ENCODE measurements at regions not wholly inside any gene's neighbourhood (a gene's known extent, or its start where the extent isn't known, plus 50 kb on each side); places are given as distances from the start of the nearest gene placed in this dataset.

DNA sequence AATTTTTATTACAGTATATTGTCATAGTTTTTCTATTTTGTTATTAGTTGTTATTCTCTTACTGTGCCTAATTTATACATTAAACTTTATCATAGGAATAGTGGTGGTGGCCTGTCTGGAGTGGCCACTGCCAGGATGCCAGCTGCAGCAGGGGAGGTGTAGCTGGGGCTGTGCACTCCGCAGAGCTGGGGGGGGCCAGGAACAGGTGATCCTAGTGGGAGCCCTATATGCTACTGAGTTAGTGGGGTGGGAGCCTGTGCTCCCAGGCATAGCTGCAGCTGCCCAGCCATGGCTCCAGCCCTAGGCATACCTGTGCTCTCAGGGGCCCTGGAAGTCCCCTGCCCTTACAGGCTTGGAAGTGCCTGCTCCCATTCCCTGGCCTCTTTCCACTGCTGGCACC, 638.1 kb upstream of the KCNMB2 start:
- no peak for DNase-seq
- no peak overlapping the region for H3K27ac ChIP-seq
- H3K4me3 ChIP-seq: no peak overlapping the region
- H3K27me3 ChIP-seq: no peaks in the 10 kb centered on the region
- peaks cover 3 to 4% of the 10 kb centered on the region in 2 donors for H3K4me1 ChIP-seq
- intact Hi-C loops (cut with DNase I): no loop called here
- H3K9me3 ChIP-seq: peaks cover 0 to 33% of the 10 kb centered on the region in 2 donors
- no peaks in the 10 kb centered on the region for H3K36me3 ChIP-seq
- TF ChIP-seq, protein P1, sequence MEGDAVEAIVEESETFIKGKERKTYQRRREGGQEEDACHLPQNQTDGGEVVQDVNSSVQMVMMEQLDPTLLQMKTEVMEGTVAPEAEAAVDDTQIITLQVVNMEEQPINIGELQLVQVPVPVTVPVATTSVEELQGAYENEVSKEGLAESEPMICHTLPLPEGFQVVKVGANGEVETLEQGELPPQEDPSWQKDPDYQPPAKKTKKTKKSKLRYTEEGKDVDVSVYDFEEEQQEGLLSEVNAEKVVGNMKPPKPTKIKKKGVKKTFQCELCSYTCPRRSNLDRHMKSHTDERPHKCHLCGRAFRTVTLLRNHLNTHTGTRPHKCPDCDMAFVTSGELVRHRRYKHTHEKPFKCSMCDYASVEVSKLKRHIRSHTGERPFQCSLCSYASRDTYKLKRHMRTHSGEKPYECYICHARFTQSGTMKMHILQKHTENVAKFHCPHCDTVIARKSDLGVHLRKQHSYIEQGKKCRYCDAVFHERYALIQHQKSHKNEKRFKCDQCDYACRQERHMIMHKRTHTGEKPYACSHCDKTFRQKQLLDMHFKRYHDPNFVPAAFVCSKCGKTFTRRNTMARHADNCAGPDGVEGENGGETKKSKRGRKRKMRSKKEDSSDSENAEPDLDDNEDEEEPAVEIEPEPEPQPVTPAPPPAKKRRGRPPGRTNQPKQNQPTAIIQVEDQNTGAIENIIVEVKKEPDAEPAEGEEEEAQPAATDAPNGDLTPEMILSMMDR (IDR thresholded peaks at IDR 0.05): no peak
- ATAC-seq: no peak

DNA sequence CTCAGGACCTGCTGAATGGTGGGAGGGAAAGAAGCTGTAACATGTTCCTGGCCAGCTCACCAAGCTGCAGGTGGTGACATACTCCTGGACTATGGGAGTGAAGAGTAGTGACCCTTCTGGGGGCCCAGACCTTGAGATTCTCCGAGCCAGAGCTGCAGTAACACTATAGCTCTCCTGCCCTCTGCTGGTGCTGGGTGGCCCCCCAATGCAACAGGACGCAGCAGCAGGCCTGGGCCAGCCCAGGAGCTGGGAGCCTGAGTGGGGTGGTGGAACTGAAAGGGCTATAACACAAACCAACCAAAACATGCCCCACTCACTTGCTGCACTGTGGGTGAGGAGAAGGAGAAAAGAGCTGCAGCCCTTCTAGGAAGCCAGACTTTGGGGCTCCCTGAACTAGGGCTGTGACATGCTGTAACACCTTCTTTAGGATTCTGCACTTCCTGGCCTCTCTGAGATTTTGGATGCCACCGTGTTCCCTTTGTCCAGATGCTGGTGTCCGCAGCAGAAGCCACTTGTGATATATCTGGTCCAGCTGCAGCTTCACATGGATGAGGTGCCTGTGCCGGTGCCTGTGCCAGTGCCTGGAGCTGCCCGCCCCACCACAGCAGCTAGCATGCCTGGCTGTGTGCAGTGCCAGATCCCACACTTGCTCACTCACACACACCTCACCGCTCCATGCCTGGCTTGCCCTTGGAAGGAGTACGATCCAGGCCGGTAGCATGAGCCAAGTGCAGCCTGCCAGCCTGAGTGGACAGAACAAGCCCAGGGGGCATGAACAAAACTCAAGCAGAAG, 636.8 kb upstream of the KCNMB2 start:
- no peak overlapping the region for H3K4me3 ChIP-seq
- no peaks in the 10 kb centered on the region for H3K27me3 ChIP-seq
- peak in 1 of 4 donors; percentile 47 for DNase-seq
- peaks cover 0 to 3% of the 10 kb centered on the region in 2 donors for H3K4me1 ChIP-seq
- TF ChIP-seq, protein P1 (IDR thresholded peaks at IDR 0.05): no peak
- no peak overlapping the region for H3K27ac ChIP-seq
- intact Hi-C loops (cut with DNase I): no loop called here
- H3K36me3 ChIP-seq: no peaks in the 10 kb centered on the region
- H3K9me3 ChIP-seq: peaks cover 0 to 33% of the 10 kb centered on the region in 2 donors
- no peak for ATAC-seq

DNA sequence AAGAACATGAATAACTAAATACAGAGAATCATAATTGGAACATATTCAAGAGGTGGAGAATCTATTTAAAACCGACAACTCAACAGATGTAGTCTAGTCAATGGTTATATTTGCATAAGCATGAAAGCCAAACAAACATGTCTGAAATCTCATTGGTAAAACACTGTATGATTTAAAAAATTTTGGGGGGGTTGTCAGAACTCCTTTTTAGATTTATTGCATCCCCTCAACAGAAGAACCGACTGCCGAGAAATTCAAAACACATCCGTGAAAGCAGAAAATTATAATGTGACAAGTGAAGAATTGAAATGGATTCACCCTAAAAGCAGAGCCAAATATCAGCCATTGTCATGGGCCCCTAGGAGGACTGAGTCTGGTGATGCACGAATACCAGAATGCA, 633.4 kb upstream of the KCNMB2 start:
- H3K27me3 ChIP-seq: no peaks in the 10 kb centered on the region
- ATAC-seq: no peak
- H3K4me3 ChIP-seq: no peak overlapping the region
- TF ChIP-seq, protein P1 (IDR thresholded peaks at IDR 0.05): no peak
- intact Hi-C loops (cut with DNase I): no loop called here
- no peak overlapping the region for H3K27ac ChIP-seq
- no peak for DNase-seq
- peaks cover 0 to 29% of the 10 kb centered on the region in 2 donors for H3K9me3 ChIP-seq
- no peaks in the 10 kb centered on the region for H3K36me3 ChIP-seq
- peaks cover 5 to 11% of the 10 kb centered on the region in 2 donors for H3K4me1 ChIP-seq

DNA sequence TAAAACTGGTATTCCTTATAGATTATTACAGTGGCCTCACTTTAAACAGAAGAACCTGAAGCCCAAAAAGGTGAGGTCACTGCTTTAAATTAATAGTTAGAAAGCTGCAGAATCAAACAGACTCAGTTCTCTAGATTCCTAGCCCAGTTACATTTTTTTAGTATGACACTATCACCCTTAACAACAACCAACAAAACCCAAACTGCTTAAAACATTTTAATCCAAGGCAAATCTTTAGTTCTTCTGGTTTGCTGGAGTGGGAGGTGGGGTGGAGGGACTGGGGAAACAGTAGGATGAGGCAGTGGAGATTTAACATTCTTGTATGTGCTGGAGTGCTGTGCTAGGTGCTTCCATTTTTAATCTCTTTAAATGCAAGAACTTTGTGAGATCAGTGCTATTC, 631.6 kb upstream of the KCNMB2 start:
- no peak overlapping the region for H3K4me3 ChIP-seq
- intact Hi-C loops (cut with DNase I): no loop called here
- peak; percentile 29 for ATAC-seq

More for the DNA sequence above, 631.6 kb upstream of the KCNMB2 start:
- no peaks in the 10 kb centered on the region for H3K36me3 ChIP-seq
- peaks cover 5 to 11% of the 10 kb centered on the region in 2 donors for H3K4me1 ChIP-seq
- no peak for DNase-seq
- peaks cover 0 to 14% of the 10 kb centered on the region in 2 donors for H3K9me3 ChIP-seq
- H3K27ac ChIP-seq: peak overlapping the region; percentile 34 to 39
- H3K27me3 ChIP-seq: no peaks in the 10 kb centered on the region
- TF ChIP-seq, protein P1 (IDR thresholded peaks at IDR 0.05): no peak
